ENCODE measurements at regions not wholly inside any gene's neighbourhood (a gene's known extent, or its start where the extent isn't known, plus 50 kb on each side); places are given as distances from the start of the nearest gene placed in this dataset.

GRCh38 chr14:49957089-49957852, 64.4 kb downstream of the ARF6 start:
- no peak for TF ChIP-seq CTCF (IDR thresholded peaks at IDR 0.05)
- TF ChIP-seq EP300 (IDR thresholded peaks at IDR 0.05): no peak
